RPMI8226 (cell line): ENCODE measurements at regions not wholly inside any gene's neighbourhood (a gene's known extent, or its start where the extent isn't known, plus 50 kb on each side); places are given as distances from the start of the nearest gene placed in this dataset.
"Not testable (repeated sequence)": the region's sequence is repeated elsewhere in the genome, so short reads cannot be mapped to it uniquely, and the experiment has no call there.

ENCODE experiments used
- DNase-seq: peaks from one replicate; pipeline ENCODE4 v3.0.0-alpha.2; 2015

- DNase-seq = no peak
Observed at GRCh38 chr3:26078539-26078938, 288.6 kb downstream of the OXSM start.

GRCh38 chr3:26081166-26081565 lies 291.3 kb downstream of the OXSM start:
- no peak for DNase-seq

DNA sequence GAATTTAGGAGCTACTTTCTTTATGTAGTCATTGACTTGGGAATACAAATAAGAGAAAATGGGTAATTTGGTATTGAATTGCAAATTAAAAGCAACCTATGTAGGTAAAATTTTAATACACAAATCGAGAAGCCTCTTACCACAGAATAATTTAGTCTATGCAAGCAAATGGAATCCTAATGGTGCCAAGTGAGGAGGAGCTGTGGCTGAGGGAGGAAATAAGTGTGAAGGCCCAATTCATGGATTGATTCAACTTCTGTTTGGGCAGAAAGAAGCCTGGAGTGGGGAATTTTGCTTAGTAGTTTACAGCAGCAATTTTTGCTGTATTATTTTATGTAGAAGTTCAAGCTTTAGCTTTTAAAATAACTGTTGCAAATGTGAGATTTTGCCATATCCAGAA lies 291.9 kb downstream of the OXSM start:
- DNase-seq = no peak

DNA sequence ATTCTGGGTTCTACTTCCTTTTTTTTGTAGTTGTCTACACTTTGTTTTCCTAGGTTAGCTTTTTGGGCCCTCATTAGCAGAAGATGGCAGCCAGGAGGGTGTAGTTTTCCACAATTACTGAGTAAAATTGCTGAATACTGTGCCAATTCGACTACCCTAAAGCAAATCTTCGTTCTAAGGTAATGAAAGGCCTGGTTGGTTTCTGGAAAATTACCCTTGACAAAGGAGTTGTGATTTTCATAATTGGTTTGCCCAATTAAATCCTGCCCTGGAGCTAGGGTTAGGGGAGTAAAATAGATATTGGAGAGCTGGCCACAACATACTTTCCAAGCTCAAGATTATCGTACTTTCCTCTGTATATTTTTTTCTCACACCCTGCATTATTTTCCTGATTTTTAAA lies 293.0 kb downstream of the OXSM start:
- DNase-seq = no peak

GRCh38 chr3:26084629-26085028 lies 294.7 kb downstream of the OXSM start:
- no peak for DNase-seq

DNA sequence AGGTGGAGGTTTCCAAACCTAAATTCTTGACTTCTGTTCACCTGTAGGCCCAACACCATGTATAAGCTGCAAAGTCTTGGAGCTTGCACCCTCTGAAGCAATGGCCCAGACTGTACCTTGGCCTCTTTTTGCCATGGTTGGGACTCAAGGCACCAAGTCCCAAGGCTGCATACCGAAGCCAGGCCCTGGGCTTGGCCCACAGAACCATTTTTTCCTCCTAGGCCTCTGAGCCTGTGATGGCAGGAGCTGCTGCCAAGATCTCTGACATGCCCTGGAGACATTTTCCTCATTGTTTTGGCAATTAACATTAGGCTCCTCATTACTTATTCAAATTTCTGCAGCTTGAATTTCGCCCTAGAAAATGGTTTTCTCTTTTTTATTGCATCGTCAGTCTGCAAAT lies 297.9 kb downstream of the OXSM start:
- no peak for DNase-seq

GRCh38 chr3:26089249-26089648 lies 299.4 kb downstream of the OXSM start:
- DNase-seq = no peak

DNA sequence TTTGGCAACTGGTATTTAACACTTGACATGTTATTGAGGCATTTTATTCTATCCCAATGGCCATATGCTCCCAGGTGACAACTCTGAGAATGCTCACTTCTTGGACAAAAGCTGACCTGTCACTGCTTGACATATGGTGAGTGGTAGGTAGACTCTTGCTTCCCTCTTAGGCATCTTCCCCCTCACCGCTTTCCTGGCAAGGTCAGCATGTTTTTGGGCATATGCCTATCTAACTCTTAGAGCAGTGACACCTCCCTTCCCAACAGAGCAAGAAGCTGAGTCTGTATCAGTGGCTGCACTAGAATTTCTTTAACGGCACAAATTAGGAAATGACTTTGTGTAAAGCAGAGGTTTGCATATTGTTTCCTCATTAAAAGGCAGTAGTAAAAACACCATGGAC lies 300.7 kb downstream of the OXSM start:
- no peak for DNase-seq

GRCh38 chr3:26091096-26091495 lies 301.2 kb downstream of the OXSM start:
- DNase-seq = no peak

GRCh38 chr3:26091626-26092025 lies 301.7 kb downstream of the OXSM start:
- no peak for DNase-seq

- not testable (repeated sequence) for DNase-seq
Observed at GRCh38 chr3:26097111-26097510, 307.2 kb downstream of the OXSM start.

DNA sequence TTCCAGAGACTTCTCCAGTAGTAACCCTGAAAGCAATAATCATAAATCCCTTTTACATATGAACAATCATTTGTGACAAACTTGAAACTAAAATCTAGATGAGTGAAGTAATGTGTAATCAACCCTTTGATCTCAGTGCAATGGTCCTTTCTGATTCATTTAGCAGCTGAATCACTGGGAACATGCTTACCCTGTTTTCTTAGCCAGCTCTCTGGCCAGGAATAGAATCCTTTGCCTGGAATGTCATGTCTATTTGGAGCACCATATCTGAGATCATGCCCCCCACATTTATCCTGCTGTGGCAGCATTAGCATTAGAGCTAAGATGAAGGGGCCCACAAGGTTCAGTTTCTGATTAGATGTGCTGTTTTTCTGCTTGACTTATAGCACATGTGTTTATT lies 309.8 kb downstream of the OXSM start:
- no peak for DNase-seq

GRCh38 chr3:26100176-26100575 lies 310.3 kb downstream of the OXSM start:
- DNase-seq = no peak

GRCh38 chr3:26102376-26102775 lies 312.5 kb downstream of the OXSM start:
- DNase-seq = no peak

DNA sequence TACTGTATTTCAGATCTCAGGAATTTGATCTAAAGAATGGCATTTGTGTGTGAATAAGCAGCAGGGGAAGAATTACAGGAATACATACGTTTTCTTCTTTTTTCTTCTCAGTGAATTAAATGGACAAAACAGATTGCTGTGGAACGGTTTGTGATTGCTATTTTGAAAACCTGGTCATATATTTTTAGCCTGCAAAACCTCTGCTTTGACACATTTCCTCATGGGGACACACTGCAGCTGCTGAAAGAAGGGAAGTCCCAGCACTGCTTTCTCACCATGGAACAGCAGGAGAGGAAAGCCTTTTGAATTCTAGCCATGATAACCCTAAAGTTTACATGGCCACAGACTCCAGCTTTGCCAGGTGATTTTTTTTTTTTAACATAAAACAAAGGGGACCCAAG lies 315.0 kb downstream of the OXSM start:
- DNase-seq = no peak

GRCh38 chr3:26105261-26105660 lies 315.4 kb downstream of the OXSM start:
- DNase-seq = no peak

DNA sequence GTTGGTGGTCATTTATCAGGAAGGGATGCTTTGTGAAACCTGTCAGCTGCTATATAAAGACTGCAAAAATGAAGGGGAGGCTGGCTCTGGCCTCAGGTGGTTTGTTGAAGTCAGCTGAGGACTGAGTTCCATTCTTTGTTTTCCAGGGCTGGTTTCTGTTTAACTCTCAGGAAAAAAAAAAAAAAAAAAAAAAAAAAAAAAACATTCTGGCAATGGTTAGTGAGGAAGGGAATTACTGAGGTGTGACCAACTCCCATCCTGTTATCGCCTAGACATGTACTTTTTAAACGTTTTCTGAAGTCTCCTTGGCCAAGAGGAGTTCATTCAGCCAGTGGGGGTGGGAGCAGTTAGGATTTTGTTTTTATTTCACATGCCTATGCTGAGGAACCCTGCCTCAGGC lies 316.3 kb downstream of the OXSM start:
- no peak for DNase-seq

DNA sequence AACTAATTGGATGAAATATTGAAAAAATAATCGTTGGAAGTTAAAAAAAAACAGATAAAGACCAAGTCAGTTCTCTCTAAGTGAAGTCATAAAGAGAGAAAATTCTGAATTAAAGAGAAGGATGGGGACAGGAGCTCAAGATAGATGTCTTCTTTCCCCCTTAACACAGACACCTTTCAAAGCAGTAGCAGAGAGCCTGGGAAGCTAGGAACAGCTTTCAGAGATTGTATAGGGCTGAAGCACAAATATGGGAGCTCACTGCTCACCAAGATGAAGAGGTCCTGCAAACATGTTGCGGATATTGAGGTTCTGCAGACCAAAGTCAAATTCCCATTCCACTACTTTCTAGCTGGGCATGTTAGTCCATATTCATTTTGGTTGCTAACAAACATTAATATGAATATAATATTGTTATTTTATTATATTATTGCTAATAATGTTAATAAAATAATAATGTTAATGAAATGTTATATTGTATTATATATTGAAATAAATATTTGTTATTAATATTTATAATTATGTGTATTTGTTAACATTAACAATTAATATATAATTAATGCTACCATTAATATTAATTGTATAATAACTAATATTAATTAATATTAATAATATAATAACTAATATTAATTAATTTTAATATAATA lies 319.1 kb downstream of the OXSM start:
- DNase-seq = no peak

DNA sequence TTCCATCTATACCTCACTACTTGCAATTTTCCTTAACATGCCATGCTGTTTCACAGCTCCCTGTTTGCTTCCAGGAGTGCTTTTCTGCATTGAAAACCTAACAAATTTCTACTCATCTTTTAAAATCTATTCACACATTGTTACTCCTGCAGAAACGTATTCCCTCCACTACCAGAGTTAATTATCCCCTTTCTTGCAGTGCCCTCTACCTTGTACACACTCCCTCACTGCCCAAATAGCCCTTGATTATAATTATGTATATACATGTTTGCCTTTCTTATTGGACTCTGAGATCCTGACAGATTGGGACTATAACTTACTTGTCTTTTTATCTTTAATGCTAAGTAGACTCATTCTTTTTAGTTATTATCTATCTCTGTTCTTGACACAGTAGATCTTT lies 325.0 kb downstream of the OXSM start:
- no peak for DNase-seq

- peak; percentile 4 for DNase-seq
Observed at GRCh38 chr3:26118165-26118564, 328.3 kb downstream of the OXSM start.

GRCh38 chr3:26132942-26133341 lies 343.1 kb downstream of the OXSM start:
- DNase-seq = no peak

DNA sequence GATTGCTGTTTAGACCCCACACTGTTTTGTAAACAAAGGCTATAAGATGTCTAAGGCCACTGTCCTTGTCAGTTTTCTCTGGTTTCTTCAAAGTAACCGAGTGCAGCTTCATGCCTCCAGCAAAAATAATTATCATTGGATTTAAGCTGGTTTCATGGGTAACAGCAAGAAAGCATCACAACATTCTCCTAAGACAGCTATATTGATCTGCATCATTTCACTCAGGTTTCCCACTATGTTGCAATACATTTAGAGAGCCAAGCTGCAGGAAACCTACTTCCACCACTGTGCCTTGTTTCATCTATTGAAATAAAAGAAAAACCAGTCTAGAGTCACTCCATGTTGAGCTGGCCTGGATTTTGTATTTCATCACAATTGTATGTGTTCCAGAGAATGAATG lies 351.4 kb downstream of the OXSM start:
- DNase-seq = no peak

DNA sequence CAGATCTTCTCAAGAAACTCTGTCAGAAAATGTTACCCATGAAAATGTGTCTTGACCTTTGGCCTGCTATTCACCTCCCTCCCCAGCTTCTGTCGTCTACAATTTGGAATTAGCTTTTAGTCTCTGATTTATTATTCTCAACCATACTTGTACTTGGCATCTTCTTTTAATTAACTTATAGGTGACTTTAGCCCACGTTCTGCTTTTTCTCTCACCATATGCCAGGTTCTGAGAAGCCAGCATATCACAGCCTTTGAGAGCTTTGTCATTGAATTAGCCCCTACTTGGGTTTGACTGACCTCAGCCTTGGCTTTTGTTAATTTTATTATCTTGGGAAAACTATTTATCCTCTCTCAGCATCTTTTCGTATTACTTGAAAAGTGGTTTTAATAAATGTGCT lies 355.9 kb downstream of the OXSM start:
- no peak for DNase-seq

DNA sequence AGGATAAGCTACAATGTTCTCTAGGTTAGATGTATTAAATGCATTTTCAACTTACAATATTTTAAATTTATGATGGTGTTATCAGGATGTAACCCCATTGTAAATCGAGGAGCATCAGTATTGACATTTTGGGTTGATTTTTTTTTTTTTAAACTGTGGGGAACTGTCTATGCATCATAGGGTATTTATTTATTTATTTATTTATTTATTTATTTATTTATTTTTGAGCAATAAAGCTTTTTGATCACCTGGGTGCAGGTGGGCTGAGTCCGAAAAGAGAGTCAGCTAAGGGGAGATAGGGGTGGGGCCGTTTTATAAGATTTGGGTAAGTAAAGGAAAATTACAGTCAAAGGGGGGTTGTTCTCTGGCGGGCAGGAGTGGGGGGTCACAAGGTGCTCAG lies 367.5 kb downstream of the OXSM start:
- DNase-seq = not testable (repeated sequence)

GRCh38 chr3:26171006-26171405 lies 381.1 kb downstream of the OXSM start:
- DNase-seq = no peak

DNA sequence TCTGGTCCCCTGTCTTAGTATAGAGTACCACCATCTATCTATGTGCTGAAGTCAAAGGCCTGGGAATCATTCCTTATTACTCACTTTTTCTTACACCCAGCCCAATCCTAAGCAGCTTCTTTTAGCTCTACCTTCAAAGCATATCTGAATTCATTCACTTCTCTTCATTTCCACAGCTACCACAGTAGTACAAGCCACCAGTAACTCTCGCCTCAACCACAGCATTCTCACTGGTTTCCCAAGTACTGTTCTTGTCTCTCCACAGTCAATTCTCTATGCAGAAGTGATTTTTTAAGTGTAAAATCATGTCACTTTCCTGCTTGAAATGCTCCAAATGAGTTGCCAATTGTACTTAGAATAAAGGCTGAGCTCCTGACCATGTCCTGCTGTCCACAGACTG lies 401.7 kb downstream of the OXSM start:
- no peak for DNase-seq
